Muscle of back (tissue), 3 donors: ENCODE measurements at regions not wholly inside any gene's neighbourhood (a gene's known extent, or its start where the extent isn't known, plus 50 kb on each side); places are given as distances from the start of the nearest gene placed in this dataset.

Experiments used
- DNase-seq, 3 donors: peaks; one replicate each; pipeline versions ENCODE4 v3.0.0 to v3.0.0-alpha.2; 2013

- DNase-seq, result peak; percentile 2 to 61 (median 29)
Measured at GRCh38 chr13:106814463-106814862, 246.5 kb upstream of the ARGLU1 start.

- DNase-seq, result no peak
Measured at GRCh38 chr13:106810069-106810468, 242.1 kb upstream of the ARGLU1 start.

- no peak for DNase-seq
Measured at GRCh38 chr13:106804991-106805390, 237.1 kb upstream of the ARGLU1 start.

- DNase-seq, result no peak
Measured at GRCh38 chr13:106802917-106803316, 235.0 kb upstream of the ARGLU1 start.

- DNase-seq, result no peak
Measured at GRCh38 chr13:106799781-106800335, 231.9 kb upstream of the ARGLU1 start.

GRCh38 chr13:106797081-106797640, 229.2 kb upstream of the ARGLU1 start:
- DNase-seq, result no peak

GRCh38 chr13:106796280-106797047, 228.5 kb upstream of the ARGLU1 start:
- peak in 1 of 3 donors; percentile 33 for DNase-seq

- DNase-seq, result no peak
Measured at GRCh38 chr13:106795847-106796246, 227.9 kb upstream of the ARGLU1 start.

- no peak for DNase-seq
Measured at GRCh38 chr13:106794117-106794516, 226.2 kb upstream of the ARGLU1 start.

- DNase-seq, result no peak
Measured at GRCh38 chr13:106789911-106790310, 222.0 kb upstream of the ARGLU1 start.

GRCh38 chr13:106786006-106786563, 218.1 kb upstream of the ARGLU1 start:
- DNase-seq, result no peak

GRCh38 chr13:106774621-106775020, 206.7 kb upstream of the ARGLU1 start:
- DNase-seq, result no peak

GRCh38 chr13:106772006-106772601, 204.2 kb upstream of the ARGLU1 start:
- peak in 1 of 3 donors; percentile 30 for DNase-seq

- DNase-seq, result peak in 1 of 3 donors; percentile 2
Measured at GRCh38 chr13:106768991-106769390, 201.1 kb upstream of the ARGLU1 start.

- DNase-seq, result no peak
Measured at GRCh38 chr13:106762708-106763107, 194.8 kb upstream of the ARGLU1 start.

GRCh38 chr13:106756446-106756845, 188.5 kb upstream of the ARGLU1 start:
- peak in 2 of 3 donors; percentile 5 to 27 for DNase-seq

GRCh38 chr13:106755542-106755941, 187.6 kb upstream of the ARGLU1 start:
- no peak for DNase-seq

GRCh38 chr13:106753251-106753650, 185.3 kb upstream of the ARGLU1 start:
- DNase-seq, result no peak

GRCh38 chr13:106752584-106753170, 184.7 kb upstream of the ARGLU1 start:
- no peak for DNase-seq

GRCh38 chr13:106748785-106749184, 180.8 kb upstream of the ARGLU1 start:
- DNase-seq, result no peak

- DNase-seq, result no peak
Measured at GRCh38 chr13:106744516-106744915, 176.6 kb upstream of the ARGLU1 start.

GRCh38 chr13:106738186-106738678, 170.3 kb upstream of the ARGLU1 start:
- peak in 1 of 3 donors; percentile 15 for DNase-seq
